Endothelial cell of umbilical vein (primary cell): ENCODE measurements at regions not wholly inside any gene's neighbourhood (a gene's known extent, or its start where the extent isn't known, plus 50 kb on each side); places are given as distances from the start of the nearest gene placed in this dataset.

Source experiments
- POLR2A ChIP-seq: IDR thresholded peaks from 2 replicates; pipeline ENCODE4 v1.6.1; 2012; ENCODE audit warnings: low read depth, mild to moderate bottlenecking, control low read depth, low read length
- TF ChIP-seq, protein P1 (sequence below), 2 donors: IDR thresholded peaks; 1 replicate in 1 of 2; 2 replicates in 1 of 2; pipeline ENCODE4 v1.5.1; 2011; ENCODE audit warnings: low read length in 2 of 2, mild to moderate bottlenecking in 2 of 2, moderate library complexity in 2 of 2, control low read depth in 1 of 2, inconsistent platforms in 1 of 2, low read depth in 1 of 2; ENCODE audit not compliant: insufficient read depth in 1 of 2; ENCODE audit errors: extremely low read depth in 1 of 2

DNA sequence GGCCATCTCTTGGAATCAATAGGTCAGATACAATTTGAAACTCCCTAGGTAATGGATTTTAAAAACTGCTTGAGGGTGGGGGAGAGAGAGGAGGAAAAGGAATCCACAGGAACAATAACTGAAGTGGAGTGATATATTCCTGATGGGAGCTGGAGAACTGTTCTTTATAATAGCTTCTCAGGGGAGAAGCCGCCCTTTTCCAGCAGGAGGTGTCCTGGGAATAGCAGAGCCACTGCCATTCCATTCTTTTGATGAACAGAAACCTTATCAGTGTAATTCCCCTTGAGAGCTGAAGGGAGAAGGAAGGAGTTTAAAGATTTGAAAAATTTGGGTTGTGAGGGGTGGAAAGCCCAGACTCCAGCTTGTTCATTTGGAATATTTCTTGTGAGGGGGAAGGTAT lies 504.9 kb upstream of the DPH6 start:
- TF ChIP-seq POLR2A, result no peak
- TF ChIP-seq, protein P1, sequence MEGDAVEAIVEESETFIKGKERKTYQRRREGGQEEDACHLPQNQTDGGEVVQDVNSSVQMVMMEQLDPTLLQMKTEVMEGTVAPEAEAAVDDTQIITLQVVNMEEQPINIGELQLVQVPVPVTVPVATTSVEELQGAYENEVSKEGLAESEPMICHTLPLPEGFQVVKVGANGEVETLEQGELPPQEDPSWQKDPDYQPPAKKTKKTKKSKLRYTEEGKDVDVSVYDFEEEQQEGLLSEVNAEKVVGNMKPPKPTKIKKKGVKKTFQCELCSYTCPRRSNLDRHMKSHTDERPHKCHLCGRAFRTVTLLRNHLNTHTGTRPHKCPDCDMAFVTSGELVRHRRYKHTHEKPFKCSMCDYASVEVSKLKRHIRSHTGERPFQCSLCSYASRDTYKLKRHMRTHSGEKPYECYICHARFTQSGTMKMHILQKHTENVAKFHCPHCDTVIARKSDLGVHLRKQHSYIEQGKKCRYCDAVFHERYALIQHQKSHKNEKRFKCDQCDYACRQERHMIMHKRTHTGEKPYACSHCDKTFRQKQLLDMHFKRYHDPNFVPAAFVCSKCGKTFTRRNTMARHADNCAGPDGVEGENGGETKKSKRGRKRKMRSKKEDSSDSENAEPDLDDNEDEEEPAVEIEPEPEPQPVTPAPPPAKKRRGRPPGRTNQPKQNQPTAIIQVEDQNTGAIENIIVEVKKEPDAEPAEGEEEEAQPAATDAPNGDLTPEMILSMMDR (IDR thresholded peaks at IDR 0.05; ENCODE audit: extremely low read depth in 1 of 2, insufficient read depth in 1 of 2, low read depth in 1 of 2, low read length in 2 of 2), result no peak
